IMR-90 (cell line): ENCODE measurements at regions not wholly inside any gene's neighbourhood (a gene's known extent, or its start where the extent isn't known, plus 50 kb on each side); places are given as distances from the start of the nearest gene placed in this dataset.
A peak's percentile ranks its signal among the peaks of the same experiment; 100 is the strongest.

ENCODE experiments used
- ATAC-seq: fragments of 200-7000 bp; cut with Tn5 transposase; 2 replicates; pipeline ENCODE4 v1.9.1; 2020; ENCODE audit warnings: low read depth, mild to moderate bottlenecking, moderate library complexity
- BruUV-seq: library from RNA; stranded (reverse); fragments of 400-500 nt; replicated peaks from 2 replicates; lab custom pipeline; 2021; lab: Mats Ljungman, UMichigan
- CTCF ChIA-PET: fragments of 300-600 bp; formaldehyde crosslinking; extraction: SDS; loops from one replicate; lab custom pipeline; 2021; ENCODE audit warnings: antibody characterized with exemption; lab: Yijun Ruan, JAX
- POLR2A ChIA-PET: fragments of 300-600 bp; sonication (Branson Sonifier 250); formaldehyde crosslinking; loops from one replicate; lab custom pipeline; 2022; ENCODE audit warnings: antibody characterized with exemption; ENCODE audit not compliant: unreplicated experiment; lab: Charles Lee
- DNase-seq: peaks from one replicate; pipeline ENCODE4 v3.0.0; 2013
- H2AFZ ChIP-seq: replicated peaks from 2 replicates; pipeline ENCODE3; 2013; ENCODE audit warnings: low read length, mild to moderate bottlenecking; ENCODE audit not compliant: poor library complexity
- H2AK5ac ChIP-seq: 2 replicates; pipeline ENCODE4 v1.6.1; 2013; ENCODE audit warnings: low read depth, low read length, inconsistent platforms
- H2AK9ac ChIP-seq: replicated peaks from 2 replicates; pipeline ENCODE3; 2013; ENCODE audit warnings: mild to moderate bottlenecking, low read depth, low read length, moderate library complexity; ENCODE audit not compliant: poor library complexity
- H2BK120ac ChIP-seq: 2 replicates; pipeline ENCODE4 v1.6.1; 2013; ENCODE audit warnings: low read depth, low read length, inconsistent platforms
- H2BK15ac ChIP-seq: 3 replicates; pipeline ENCODE4 v1.6.1; 2013; ENCODE audit warnings: low read depth, low read length, inconsistent platforms
- H2BK20ac ChIP-seq: 2 replicates; pipeline ENCODE4 v1.6.1; 2013; ENCODE audit warnings: low read depth, mild to moderate bottlenecking, inconsistent platforms, low read length, moderate library complexity
- H2BK5ac ChIP-seq: 2 replicates; pipeline ENCODE4 v1.6.1; 2013; ENCODE audit warnings: mild to moderate bottlenecking, low read depth, low read length, inconsistent platforms; ENCODE audit not compliant: poor library complexity, severe bottlenecking
- H3K14ac ChIP-seq: replicated peaks from 2 replicates; pipeline ENCODE4 v1.6.1; 2013; ENCODE audit warnings: low read depth, low read length, inconsistent platforms
- H3K18ac ChIP-seq: 2 replicates; pipeline ENCODE4 v1.6.1; 2013; ENCODE audit warnings: low read depth, low read length, control low read depth
- H3K23ac ChIP-seq: 2 replicates; pipeline ENCODE4 v1.6.1; 2013; ENCODE audit warnings: low read depth, low read length, inconsistent platforms
- H3K27ac ChIP-seq: 2 replicates; pipeline ENCODE4 v1.5.1; 2013; ENCODE audit warnings: mild to moderate bottlenecking, control low read depth, low read length; ENCODE audit not compliant: insufficient read depth
- H3K27me3 ChIP-seq: 2 replicates; pipeline ENCODE4 v1.6.1; 2013; ENCODE audit warnings: low read length; ENCODE audit not compliant: control insufficient read depth, insufficient read depth
- H3K36me3 ChIP-seq: 2 replicates; pipeline ENCODE4 v1.6.1; 2013; ENCODE audit warnings: low read length, mixed read lengths; ENCODE audit not compliant: control insufficient read depth, insufficient read depth
- H3K4ac ChIP-seq: 2 replicates; pipeline ENCODE4 v1.6.1; 2013; ENCODE audit warnings: low read depth, low read length, inconsistent platforms
- H3K4me1 ChIP-seq: 2 replicates; pipeline ENCODE4 v1.6.1; 2013; ENCODE audit warnings: low read length, mixed read lengths; ENCODE audit not compliant: control insufficient read depth, insufficient read depth
- H3K4me2 ChIP-seq: 2 replicates; pipeline ENCODE4 v1.6.1; 2013; ENCODE audit warnings: low read depth, mild to moderate bottlenecking, control low read depth, low read length, moderate library complexity
- H3K4me3 ChIP-seq: 2 replicates; pipeline ENCODE4 v1.5.1; 2013; ENCODE audit warnings: low read depth, mild to moderate bottlenecking, control low read depth, low read length, moderate library complexity; ENCODE audit not compliant: insufficient read depth
- H3K56ac ChIP-seq: 2 replicates; pipeline ENCODE4 v1.6.1; 2013; ENCODE audit warnings: low read length, inconsistent platforms; ENCODE audit not compliant: insufficient read depth; ENCODE audit errors: extremely low read depth
- H3K79me1 ChIP-seq, 2 experiments: 2 replicates each; pipeline ENCODE4 v1.6.1; 2013; ENCODE audit warnings: low read length in 2 of 2, inconsistent platforms in 1 of 2, low read depth in 1 of 2
- H3K9ac ChIP-seq: 2 replicates; pipeline ENCODE4 v1.6.1; 2013; ENCODE audit warnings: low read depth, low read length, control low read depth
- H3K9me1 ChIP-seq: 2 replicates; pipeline ENCODE4 v1.6.1; 2013; ENCODE audit warnings: low read length, inconsistent platforms; ENCODE audit not compliant: insufficient read depth
- H3K9me3 ChIP-seq: 2 replicates; pipeline ENCODE4 v1.6.1; 2013; ENCODE audit warnings: low read length; ENCODE audit not compliant: control insufficient read depth, insufficient read depth
- H4K20me1 ChIP-seq: 2 replicates; pipeline ENCODE4 v1.6.1; 2013; ENCODE audit warnings: low read length, inconsistent platforms; ENCODE audit not compliant: insufficient read depth
- H4K5ac ChIP-seq: 2 replicates; pipeline ENCODE4 v1.6.1; 2013; ENCODE audit warnings: mild to moderate bottlenecking, low read depth, low read length, control low read depth
- H4K8ac ChIP-seq, 2 experiments: 2 replicates each; pipeline ENCODE4 v1.6.1; 2013; ENCODE audit warnings: low read depth in 2 of 2, low read length in 2 of 2, control low read depth in 1 of 2, inconsistent platforms in 1 of 2
- H4K91ac ChIP-seq: 2 replicates; pipeline ENCODE4 v1.6.1; 2013; ENCODE audit warnings: low read depth, low read length, inconsistent platforms; ENCODE audit not compliant: insufficient read depth
- BHLHE40 ChIP-seq: fragments of 150-350 bp; IDR thresholded peaks from 2 replicates; pipeline ENCODE4 v1.6.1; 2016; ENCODE audit warnings: mild to moderate bottlenecking, low read depth, low read length
- CEBPB ChIP-seq: IDR thresholded peaks from 2 replicates; pipeline ENCODE4 v1.6.1; 2012; ENCODE audit warnings: low read depth, low read length, improper control_type of control experiment
- FOS ChIP-seq: fragments of 150-350 bp; IDR thresholded peaks from 2 replicates; pipeline ENCODE4 v1.6.1; 2016; ENCODE audit warnings: low read depth, low read length
- MAFK ChIP-seq: IDR thresholded peaks from 2 replicates; pipeline ENCODE4 v1.6.1; 2012; ENCODE audit warnings: low read depth, low read length, improper control_type of control experiment
- MXI1 ChIP-seq: IDR thresholded peaks from 2 replicates; pipeline ENCODE4 v1.6.1; 2012; ENCODE audit warnings: low read depth, mild to moderate bottlenecking, low read length, moderate library complexity, borderline replicate concordance
- NFE2L2 ChIP-seq: fragments of 150-350 bp; IDR thresholded peaks from 2 replicates; pipeline ENCODE4 v1.6.1; 2016; ENCODE audit warnings: low read depth, mild to moderate bottlenecking, low read length
- WGBS, 2 experiments: methylation state at CpG; one replicate each; pipeline versions ENCODE4 v1.1.5 to v1.1.7; 2013; ENCODE audit warnings: missing lambda C conversion rate in 2 of 2; ENCODE audit not compliant: insufficient read length in 1 of 2; ENCODE audit errors: extremely low coverage in 2 of 2; 5-methylcytosine and 5-hydroxymethylcytosine counted together
- dilution Hi-C: fragments of 300-500 bp; cut with HindIII; formaldehyde crosslinking; loops from one replicate; pipeline ENCODE4 v1.14.3; 2018; ENCODE audit warnings: low sequenced_read_pairs; ENCODE audit not compliant: unreplicated experiment
- in situ Hi-C: fragments of 300-500 bp; cut with MboI; formaldehyde crosslinking; loops from 3 replicates; pipeline ENCODE4 v1.14.3; 2019; ENCODE audit warnings: low sequenced_read_pairs, inconsistent platforms, mixed read lengths
- intact Hi-C: fragments of 100-400 bp; cut with micrococcal nuclease; formaldehyde crosslinking; loops from 2 replicates; pipeline ENCODE4 v1.10.0; 2022
- TF ChIP-seq, protein P1 (sequence below): fragments of 150-350 bp; IDR thresholded peaks from 2 replicates; pipeline ENCODE4 v1.6.1; 2016; ENCODE audit warnings: low read depth, mild to moderate bottlenecking, low read length, moderate library complexity, borderline replicate concordance
- TF ChIP-seq, protein P2 (sequence below): fragments of 150-350 bp; IDR thresholded peaks from 2 replicates; pipeline ENCODE4 v1.6.1; 2017; ENCODE audit warnings: mild to moderate bottlenecking, antibody characterized with exemption, low read length, low read depth

DNA sequence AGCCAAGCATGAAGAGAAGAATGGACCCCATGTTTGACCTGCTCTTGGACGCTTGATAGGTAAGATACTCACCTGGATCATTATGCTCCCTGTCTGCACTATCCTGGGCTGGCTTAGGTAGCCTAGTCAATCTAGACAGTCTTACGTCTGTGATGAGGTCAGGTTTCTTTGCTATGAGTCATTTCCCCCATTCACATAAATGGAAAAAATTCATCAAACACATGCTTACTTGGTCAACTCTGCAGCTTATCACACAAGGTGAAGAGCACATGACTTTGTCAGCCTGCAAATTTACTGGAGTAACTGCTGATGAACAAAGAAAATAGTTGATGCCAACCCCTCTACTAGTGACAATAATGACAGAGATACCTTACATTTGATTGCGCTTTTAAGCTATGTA is 170.0 kb downstream of the NUFIP1 start:
- H2AK5ac ChIP-seq, result peak overlapping the region; percentile 84
- CTCF ChIA-PET, result no interaction called here

More for the DNA sequence above, 170.0 kb downstream of the NUFIP1 start:
- Histone ChIP-seq H3K18ac (peak overlapping the region; percentile 32), H2BK5ac (peak overlapping the region; percentile 92), H3K4me3 (no peak overlapping the region), H3K9ac (no peak overlapping the region), H3K27ac (peak overlapping the region; percentile 43), H3K23ac (peak overlapping the region; percentile 88), H3K4me2 (no peak overlapping the region), H4K8ac (peak overlapping the region; percentile 37 to 55), H3K14ac (peak overlapping the region; percentile 86), H3K79me1 (0 out of 4 replicates have a peak, but pooled peaks cover 0 to 6% of the 10 kb centered on the region in 2 experiments), H2BK120ac (peak overlapping the region; percentile 97), H3K9me3 (no peaks in the 10 kb centered on the region), H2AK9ac (peak overlapping the region; percentile 30), H3K4me1 (peaks cover 24% of the 10 kb centered on the region), H3K36me3 (no peaks in the 10 kb centered on the region), H4K5ac (peak overlapping the region; percentile 36; the same call in 1 of the 2 replicates), H3K27me3 (no peaks in the 10 kb centered on the region), H2BK15ac (peak overlapping the region; percentile 90; the same call in 2 of the 3 replicates), H2AFZ (peak overlapping the region; percentile 51), H2BK20ac (peak overlapping the region; percentile 94), H4K20me1 (no peaks in the 10 kb centered on the region), H3K9me1 (peaks cover 29% of the 10 kb centered on the region), H3K56ac (no peak overlapping the region), H4K91ac (peak overlapping the region; percentile 86), H3K4ac (peak overlapping the region; percentile 94)
- 0 out of 2 replicates have a peak, but pooled peaks have one; percentile 14 for TF ChIP-seq CEBPB
- peak; percentile 87 for TF ChIP-seq FOS
- TF ChIP-seq, protein P1, sequence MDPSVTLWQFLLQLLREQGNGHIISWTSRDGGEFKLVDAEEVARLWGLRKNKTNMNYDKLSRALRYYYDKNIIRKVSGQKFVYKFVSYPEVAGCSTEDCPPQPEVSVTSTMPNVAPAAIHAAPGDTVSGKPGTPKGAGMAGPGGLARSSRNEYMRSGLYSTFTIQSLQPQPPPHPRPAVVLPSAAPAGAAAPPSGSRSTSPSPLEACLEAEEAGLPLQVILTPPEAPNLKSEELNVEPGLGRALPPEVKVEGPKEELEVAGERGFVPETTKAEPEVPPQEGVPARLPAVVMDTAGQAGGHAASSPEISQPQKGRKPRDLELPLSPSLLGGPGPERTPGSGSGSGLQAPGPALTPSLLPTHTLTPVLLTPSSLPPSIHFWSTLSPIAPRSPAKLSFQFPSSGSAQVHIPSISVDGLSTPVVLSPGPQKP, result no peak
- peak; percentile 36; the same call in 1 of the 2 replicates for TF ChIP-seq MAFK
- TF ChIP-seq MXI1, result no peak
- TF ChIP-seq NFE2L2, result no peak
- TF ChIP-seq BHLHE40, result peak; percentile 80
- TF ChIP-seq, protein P2, sequence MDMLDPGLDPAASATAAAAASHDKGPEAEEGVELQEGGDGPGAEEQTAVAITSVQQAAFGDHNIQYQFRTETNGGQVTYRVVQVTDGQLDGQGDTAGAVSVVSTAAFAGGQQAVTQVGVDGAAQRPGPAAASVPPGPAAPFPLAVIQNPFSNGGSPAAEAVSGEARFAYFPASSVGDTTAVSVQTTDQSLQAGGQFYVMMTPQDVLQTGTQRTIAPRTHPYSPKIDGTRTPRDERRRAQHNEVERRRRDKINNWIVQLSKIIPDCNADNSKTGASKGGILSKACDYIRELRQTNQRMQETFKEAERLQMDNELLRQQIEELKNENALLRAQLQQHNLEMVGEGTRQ, result peak; percentile 58
- no TSS peak for BruUV-seq
- in situ Hi-C loops, result no loop called here
- POLR2A ChIA-PET, result no interaction called here
- DNase-seq, result peak; percentile 95
- peak; percentile 51 for ATAC-seq
- intact Hi-C loops, result loop anchor here (5.0 to 10.0 kb wide), 5 partner anchors 97 to 334 kb away; partner anchors contain the start of gene TSC22D1
- dilution Hi-C loops, result no loop called here
- WGBS, 2 experiments, result no CpG with 5 or more reads among the region's 3 CpGs
